ENCODE measurements at regions not wholly inside any gene's neighbourhood (a gene's known extent, or its start where the extent isn't known, plus 50 kb on each side); places are given as distances from the start of the nearest gene placed in this dataset.

- TF ChIP-seq EZH2phosphoT487 (IDR thresholded peaks at IDR 0.05; ENCODE audit: insufficient read depth, low read depth) (no peak), EZH2 (IDR thresholded peaks at IDR 0.05; ENCODE audit: insufficient read depth, poor library complexity, severe bottlenecking) (no peak)
Observed at GRCh38 chr7:27459021-27459730, 203.5 kb downstream of the HIBADH start.

Measured in GM23248 (cell line).